ENCODE measurements at regions not wholly inside any gene's neighbourhood (a gene's known extent, or its start where the extent isn't known, plus 50 kb on each side); places are given as distances from the start of the nearest gene placed in this dataset.

GRCh38 chr4:71189471-71189870 lies 149.3 kb upstream of the SLC4A4 start:
- peaks cover 47% of the 10 kb centered on the region for H3K27me3 ChIP-seq (ENCODE audit: insufficient read depth, insufficient read length)
- H3K4me1 ChIP-seq (ENCODE audit: insufficient read depth, insufficient read length) = peaks cover 2% of the 10 kb centered on the region
- no peak for TF ChIP-seq SUZ12 (IDR thresholded peaks at IDR 0.05; ENCODE audit: extremely low read depth, insufficient read depth, insufficient read length)
- no peak for TF ChIP-seq YY1 (IDR thresholded peaks at IDR 0.05; ENCODE audit: insufficient read depth, insufficient read length)
- no peak for TF ChIP-seq ZNF274 (IDR thresholded peaks at IDR 0.05; ENCODE audit: low read depth, low read length)
- H3K36me3 ChIP-seq (ENCODE audit: insufficient read depth, insufficient read length, low read length) = no peaks in the 10 kb centered on the region
- no peak overlapping the region for H3K9ac ChIP-seq (ENCODE audit: insufficient read length, low read depth)
- no peak for DNase-seq (ENCODE audit: low read depth, low spot score)
- H3K9me3 ChIP-seq (ENCODE audit: insufficient read depth, low read length) = no peaks in the 10 kb centered on the region
- no peak overlapping the region for H3K4me3 ChIP-seq (ENCODE audit: insufficient read length, low read depth)

- Histone ChIP-seq H3K9ac (ENCODE audit: insufficient read length, low read depth) (no peak overlapping the region), H3K9me3 (ENCODE audit: insufficient read depth, low read length) (no peaks in the 10 kb centered on the region), H3K27me3 (ENCODE audit: insufficient read depth, insufficient read length) (no peaks in the 10 kb centered on the region), H3K4me1 (ENCODE audit: insufficient read depth, insufficient read length) (no peaks in the 10 kb centered on the region), H3K4me3 (ENCODE audit: insufficient read length, low read depth) (no peak overlapping the region), H3K36me3 (ENCODE audit: insufficient read depth, insufficient read length, low read length) (no peaks in the 10 kb centered on the region)
- no peak for TF ChIP-seq YY1 (IDR thresholded peaks at IDR 0.05; ENCODE audit: insufficient read depth, insufficient read length)
- no peak for TF ChIP-seq ZNF274 (IDR thresholded peaks at IDR 0.05; ENCODE audit: low read depth, low read length)
- TF ChIP-seq SUZ12 (IDR thresholded peaks at IDR 0.05; ENCODE audit: extremely low read depth, insufficient read depth, insufficient read length) = no peak
- DNase-seq (ENCODE audit: low read depth, low spot score) = no peak
Observed at GRCh38 chr4:71194454-71194853, 144.4 kb upstream of the SLC4A4 start.

- H3K9ac ChIP-seq (ENCODE audit: insufficient read length, low read depth) = no peak overlapping the region
- H3K4me3 ChIP-seq (ENCODE audit: insufficient read length, low read depth) = no peak overlapping the region
- H3K9me3 ChIP-seq (ENCODE audit: insufficient read depth, low read length) = no peaks in the 10 kb centered on the region
- no peaks in the 10 kb centered on the region for H3K36me3 ChIP-seq (ENCODE audit: insufficient read depth, insufficient read length, low read length)
- no peak for DNase-seq (ENCODE audit: low read depth, low spot score)
- no peaks in the 10 kb centered on the region for H3K27me3 ChIP-seq (ENCODE audit: insufficient read depth, insufficient read length)
- H3K4me1 ChIP-seq (ENCODE audit: insufficient read depth, insufficient read length) = no peaks in the 10 kb centered on the region
- TF ChIP-seq SUZ12 (IDR thresholded peaks at IDR 0.05; ENCODE audit: extremely low read depth, insufficient read depth, insufficient read length) = no peak
Observed at GRCh38 chr4:71195924-71196323, 142.9 kb upstream of the SLC4A4 start.

GRCh38 chr4:71198958-71199357 lies 139.9 kb upstream of the SLC4A4 start:
- Histone ChIP-seq H3K9me3 (ENCODE audit: insufficient read depth, low read length) (no peaks in the 10 kb centered on the region), H3K27me3 (ENCODE audit: insufficient read depth, insufficient read length) (no peaks in the 10 kb centered on the region), H3K4me3 (ENCODE audit: insufficient read length, low read depth) (no peak overlapping the region), H3K4me1 (ENCODE audit: insufficient read depth, insufficient read length) (no peaks in the 10 kb centered on the region), H3K36me3 (ENCODE audit: insufficient read depth, insufficient read length, low read length) (no peaks in the 10 kb centered on the region), H3K9ac (ENCODE audit: insufficient read length, low read depth) (no peak overlapping the region)
- TF ChIP-seq SUZ12 (IDR thresholded peaks at IDR 0.05; ENCODE audit: extremely low read depth, insufficient read depth, insufficient read length) (no peak), ZNF274 (IDR thresholded peaks at IDR 0.05; ENCODE audit: low read depth, low read length) (no peak), YY1 (IDR thresholded peaks at IDR 0.05; ENCODE audit: insufficient read depth, insufficient read length) (no peak)
- no peak for DNase-seq (ENCODE audit: low read depth, low spot score)

GRCh38 chr4:71201057-71201456 lies 137.8 kb upstream of the SLC4A4 start:
- H3K9me3 ChIP-seq (ENCODE audit: insufficient read depth, low read length) = no peaks in the 10 kb centered on the region
- H3K9ac ChIP-seq (ENCODE audit: insufficient read length, low read depth) = no peak overlapping the region
- TF ChIP-seq SUZ12 (IDR thresholded peaks at IDR 0.05; ENCODE audit: extremely low read depth, insufficient read depth, insufficient read length) (no peak), ZNF274 (IDR thresholded peaks at IDR 0.05; ENCODE audit: low read depth, low read length) (no peak)
- H3K4me3 ChIP-seq (ENCODE audit: insufficient read length, low read depth) = no peak overlapping the region
- H3K4me1 ChIP-seq (ENCODE audit: insufficient read depth, insufficient read length) = no peaks in the 10 kb centered on the region
- no peaks in the 10 kb centered on the region for H3K27me3 ChIP-seq (ENCODE audit: insufficient read depth, insufficient read length)
- no peaks in the 10 kb centered on the region for H3K36me3 ChIP-seq (ENCODE audit: insufficient read depth, insufficient read length, low read length)
- DNase-seq (ENCODE audit: low read depth, low spot score) = no peak

- DNase-seq (ENCODE audit: low read depth, low spot score) = no peak
- TF ChIP-seq YY1 (IDR thresholded peaks at IDR 0.05; ENCODE audit: insufficient read depth, insufficient read length) = no peak
- TF ChIP-seq ZNF274 (IDR thresholded peaks at IDR 0.05; ENCODE audit: low read depth, low read length) = no peak
- TF ChIP-seq SUZ12 (IDR thresholded peaks at IDR 0.05; ENCODE audit: extremely low read depth, insufficient read depth, insufficient read length) = no peak
- no peaks in the 10 kb centered on the region for H3K27me3 ChIP-seq (ENCODE audit: insufficient read depth, insufficient read length)
Observed at GRCh38 chr4:71201817-71202576, 136.8 kb upstream of the SLC4A4 start.

GRCh38 chr4:71202705-71203104 lies 136.1 kb upstream of the SLC4A4 start:
- Histone ChIP-seq H3K9me3 (ENCODE audit: insufficient read depth, low read length) (no peaks in the 10 kb centered on the region), H3K36me3 (ENCODE audit: insufficient read depth, insufficient read length, low read length) (no peaks in the 10 kb centered on the region), H3K9ac (ENCODE audit: insufficient read length, low read depth) (no peak overlapping the region), H3K4me1 (ENCODE audit: insufficient read depth, insufficient read length) (no peaks in the 10 kb centered on the region), H3K27me3 (ENCODE audit: insufficient read depth, insufficient read length) (no peaks in the 10 kb centered on the region), H3K4me3 (ENCODE audit: insufficient read length, low read depth) (no peak overlapping the region)
- DNase-seq (ENCODE audit: low read depth, low spot score) = no peak
- TF ChIP-seq SUZ12 (IDR thresholded peaks at IDR 0.05; ENCODE audit: extremely low read depth, insufficient read depth, insufficient read length) (no peak), ZNF274 (IDR thresholded peaks at IDR 0.05; ENCODE audit: low read depth, low read length) (no peak)

More at GRCh38 chr4:71201817-71202576, 136.8 kb upstream of the SLC4A4 start:
- Histone ChIP-seq H3K4me3 (ENCODE audit: insufficient read length, low read depth) (no peak overlapping the region), H3K9ac (ENCODE audit: insufficient read length, low read depth) (no peak overlapping the region), H3K36me3 (ENCODE audit: insufficient read depth, insufficient read length, low read length) (no peaks in the 10 kb centered on the region), H3K9me3 (ENCODE audit: insufficient read depth, low read length) (no peaks in the 10 kb centered on the region), H3K4me1 (ENCODE audit: insufficient read depth, insufficient read length) (no peaks in the 10 kb centered on the region)

All from NT2/D1 (cell line).